Lung (tissue), 11 donors: ENCODE measurements at regions not wholly inside any gene's neighbourhood (a gene's known extent, or its start where the extent isn't known, plus 50 kb on each side); places are given as distances from the start of the nearest gene placed in this dataset.

Experiments
- ATAC-seq: fragments of 200-7000 bp; cut with Tn5 transposase; one replicate; pipeline ENCODE4 v1.9.1; 2020; ENCODE audit warnings: moderate number of reproducible peaks; ENCODE audit not compliant: insufficient read depth, low FRiP score
- DNase-seq, 3 donors: peaks; one replicate each; pipeline ENCODE4 v3.0.0-alpha.2; 2013 to 2017
- H3K27ac ChIP-seq, 2 donors: one replicate each; pipeline ENCODE4 v1.5.1; 2013; ENCODE audit warnings: mild to moderate bottlenecking in 2 of 2, moderate library complexity in 2 of 2, control low read depth in 1 of 2, inconsistent platforms in 1 of 2, low read depth in 1 of 2, low read length in 1 of 2
- H3K27me3 ChIP-seq, 3 donors: one replicate each; pipeline ENCODE4 v1.5.1; 2013; ENCODE audit warnings: low read length in 2 of 3; ENCODE audit not compliant: control insufficient read depth in 3 of 3, insufficient read depth in 3 of 3
- H3K36me3 ChIP-seq, 4 donors: one replicate each; pipeline ENCODE4 v1.5.1; 2013; ENCODE audit warnings: low read length in 4 of 4, mild to moderate bottlenecking in 1 of 4, moderate library complexity in 1 of 4; ENCODE audit not compliant: control insufficient read depth in 4 of 4, insufficient read depth in 4 of 4
- H3K4me1 ChIP-seq, 5 donors: one replicate each; pipeline ENCODE4 v1.5.1; 2013; ENCODE audit warnings: low read length in 5 of 5, mild to moderate bottlenecking in 2 of 5, moderate library complexity in 1 of 5; ENCODE audit not compliant: control insufficient read depth in 5 of 5, insufficient read depth in 5 of 5
- H3K4me3 ChIP-seq: one replicate; pipeline ENCODE4 v1.5.1; 2013; ENCODE audit warnings: mild to moderate bottlenecking, control low read depth, moderate library complexity
- H3K9ac ChIP-seq, 2 donors: one replicate each; pipeline ENCODE4 v1.5.1; 2013; ENCODE audit warnings: low read length in 2 of 2, control low read depth in 1 of 2; ENCODE audit not compliant: insufficient read depth in 1 of 2
- H3K9me3 ChIP-seq, 4 donors: one replicate each; pipeline ENCODE4 v1.5.1; 2013; ENCODE audit warnings: low read length in 3 of 4, mild to moderate bottlenecking in 1 of 4, moderate library complexity in 1 of 4; ENCODE audit not compliant: control insufficient read depth in 4 of 4, insufficient read depth in 3 of 4
- CTCF ChIP-seq: IDR thresholded peaks from 2 replicates; pipeline ENCODE4 v1.5.1; 2012; ENCODE audit warnings: mild to moderate bottlenecking; ENCODE audit errors: control extremely low read depth, extremely low read depth
- WGBS, 2 donors: extraction: QIAGEN DNeasy Blood & Tissue Kit; methylation state at CpG; one replicate each; pipeline ENCODE4 v1.1.7; 2013; 5-methylcytosine and 5-hydroxymethylcytosine counted together
- donor health status: control.
- donor health status: control.
- donor health status: Bipolar disorder and iron deficiency.
- donor health status: healthy.
- donor health status: DM: yes; HTN: yes; CAD: no.

GRCh38 chr20:52763321-52763853 is 208.8 kb upstream of the TSHZ2 start:
- 88 to 89% methylated on average over 9 of the region's 9 CpGs for WGBS, 2 donors
- H3K27ac ChIP-seq = no peak overlapping the region

GRCh38 chr20:52761867-52762266 is 210.3 kb upstream of the TSHZ2 start:
- no peak for ATAC-seq
- WGBS, 2 donors = 38 to 45% methylated on average over 1 of the region's 1 CpG
- H3K27ac ChIP-seq = no peak overlapping the region

More at GRCh38 chr20:52763321-52763853, 208.8 kb upstream of the TSHZ2 start:
- no peak for TF ChIP-seq CTCF
- Histone ChIP-seq H3K9ac (no peak overlapping the region), H3K36me3 (no peaks in the 10 kb centered on the region), H3K4me1 (peaks cover 0 to 16% (median 2%) of the 10 kb centered on the region in 5 donors), H3K27me3 (no peaks in the 10 kb centered on the region), H3K9me3 (peaks cover 0 to 4% (median 0%) of the 10 kb centered on the region in 4 donors), H3K4me3 (no peak overlapping the region)
- ATAC-seq (no peak), DNase-seq (no peak)

GRCh38 chr20:52760791-52761190 is 211.4 kb upstream of the TSHZ2 start:
- H3K4me1 ChIP-seq = peaks cover 0 to 8% (median 0%) of the 10 kb centered on the region in 5 donors
- no peaks in the 10 kb centered on the region for H3K27me3 ChIP-seq
- H3K27ac ChIP-seq = no peak overlapping the region
- no peak overlapping the region for H3K4me3 ChIP-seq
- peaks cover 0 to 4% (median 0%) of the 10 kb centered on the region in 4 donors for H3K9me3 ChIP-seq
- WGBS, 2 donors = 78 to 87% methylated on average over 3 of the region's 3 CpGs
- no peak overlapping the region for H3K9ac ChIP-seq
- no peak for TF ChIP-seq CTCF
- no peaks in the 10 kb centered on the region for H3K36me3 ChIP-seq
- DNase-seq (no peak), ATAC-seq (no peak)

More at GRCh38 chr20:52761867-52762266, 210.3 kb upstream of the TSHZ2 start:
- Histone ChIP-seq H3K36me3 (no peaks in the 10 kb centered on the region), H3K4me3 (no peak overlapping the region), H3K9me3 (peaks cover 0 to 4% (median 0%) of the 10 kb centered on the region in 4 donors), H3K27me3 (no peaks in the 10 kb centered on the region), H3K9ac (no peak overlapping the region), H3K4me1 (peaks cover 0 to 9% (median 2%) of the 10 kb centered on the region in 5 donors)
- TF ChIP-seq CTCF = no peak
- DNase-seq = no peak

GRCh38 chr20:52757411-52757810 is 214.7 kb upstream of the TSHZ2 start:
- Histone ChIP-seq H3K4me3 (no peak overlapping the region), H3K36me3 (no peaks in the 10 kb centered on the region), H3K9ac (no peak overlapping the region), H3K27ac (no peak overlapping the region), H3K4me1 (peaks cover 0 to 8% (median 0%) of the 10 kb centered on the region in 5 donors), H3K9me3 (peaks cover 0 to 6% (median 5%) of the 10 kb centered on the region in 4 donors), H3K27me3 (no peaks in the 10 kb centered on the region)
- 58 to 71% methylated on average over 3 of the region's 3 CpGs for WGBS, 2 donors
- TF ChIP-seq CTCF = no peak
- DNase-seq (peak in 2 of 3 donors; percentile 56 to 67), ATAC-seq (no peak)
